Kidney (tissue), 13 donors: ENCODE measurements at regions not wholly inside any gene's neighbourhood (a gene's known extent, or its start where the extent isn't known, plus 50 kb on each side); places are given as distances from the start of the nearest gene placed in this dataset.

ENCODE experiments used
- DNase-seq, 5 donors: peaks; one replicate each; pipeline ENCODE4 v3.0.0-alpha.2; 2013 to 2020
- FAIRE-seq: peaks from 2 replicates; lab custom pipeline; 2012; peaks lifted over from hg19 to GRCh38; lab: Jason Lieb, UNC
- H3K27ac ChIP-seq, 2 donors: one replicate each; pipeline ENCODE4 v1.7.0; 2013; ENCODE audit warnings: low read depth in 2 of 2, low read length in 2 of 2, inconsistent platforms in 1 of 2
- H3K27me3 ChIP-seq: one replicate; pipeline ENCODE4 v1.7.1; 2013; ENCODE audit warnings: low read length, inconsistent platforms; ENCODE audit not compliant: control insufficient read depth, insufficient read depth
- H3K36me3 ChIP-seq, 3 donors: one replicate each; pipeline versions ENCODE4 v1.7.0 to v1.7.1; 2013; ENCODE audit warnings: low read length in 3 of 3, control low read depth in 1 of 3, inconsistent platforms in 1 of 3; ENCODE audit not compliant: insufficient read depth in 3 of 3, control insufficient read depth in 2 of 3
- H3K4me1 ChIP-seq, 3 donors: one replicate each; pipeline versions ENCODE4 v1.7.0 to v1.7.1; 2013; ENCODE audit warnings: low read length in 3 of 3, inconsistent platforms in 1 of 3, low read depth in 1 of 3; ENCODE audit not compliant: control insufficient read depth in 2 of 3, insufficient read depth in 2 of 3
- H3K4me3 ChIP-seq, 3 donors: one replicate each; pipeline versions ENCODE4 v1.7.0 to v1.8.1; 2013; ENCODE audit warnings: low read length in 3 of 3, control low read depth in 1 of 3, inconsistent platforms in 1 of 3
- H3K9ac ChIP-seq, 3 donors: one replicate each; pipeline versions ENCODE4 v1.7.0 to v1.7.1; 2013; ENCODE audit warnings: low read length in 3 of 3, control low read depth in 1 of 3, inconsistent platforms in 1 of 3
- H3K9me3 ChIP-seq, 3 donors: one replicate each; pipeline versions ENCODE4 v1.7.0 to v1.7.1; 2013; ENCODE audit warnings: low read length in 3 of 3, control low read depth in 1 of 3, inconsistent platforms in 1 of 3; ENCODE audit not compliant: control insufficient read depth in 2 of 3, insufficient read depth in 1 of 3
- CTCF ChIP-seq: IDR thresholded peaks from 3 replicates; pipeline ENCODE4 v1.5.1; 2012; ENCODE audit warnings: mild to moderate bottlenecking, moderate library complexity, borderline replicate concordance; ENCODE audit not compliant: insufficient read depth; ENCODE audit errors: extremely low read depth
- intact Hi-C: fragments of 100-400 bp; cut with DNase I; formaldehyde crosslinking; loops from one replicate; pipeline ENCODE4 v1.11.1; 2022
- donor health status: control.
- donor health status: control.
- donor health status: control.
- donor health status: control.
- donor health status: control.
- donor health status: DM: yes; HTN: yes; CAD: no.
- donor health status: Normal renal cell carcinoma (clear cell type).

- no peaks in the 10 kb centered on the region for H3K9me3 ChIP-seq
- FAIRE-seq, result no peak
Observed at GRCh38 chr3:135759651-135760050, 205.9 kb upstream of the PPP2R3A start.

GRCh38 chr3:135760581-135760980, 204.9 kb upstream of the PPP2R3A start:
- Histone ChIP-seq H3K27ac (no peak overlapping the region), H3K4me3 (no peak overlapping the region), H3K4me1 (no peaks in the 10 kb centered on the region), H3K27me3 (no peaks in the 10 kb centered on the region), H3K36me3 (no peaks in the 10 kb centered on the region), H3K9ac (no peak overlapping the region), H3K9me3 (no peaks in the 10 kb centered on the region)
- intact Hi-C loops, result no loop called here
- DNase-seq (no peak), FAIRE-seq (no peak)
- no peak for TF ChIP-seq CTCF

More at GRCh38 chr3:135759651-135760050, 205.9 kb upstream of the PPP2R3A start:
- DNase-seq, result no peak
- intact Hi-C loops, result no loop called here
- Histone ChIP-seq H3K4me1 (no peaks in the 10 kb centered on the region), H3K9ac (no peak overlapping the region), H3K27ac (no peak overlapping the region), H3K27me3 (no peaks in the 10 kb centered on the region), H3K4me3 (no peak overlapping the region), H3K36me3 (no peaks in the 10 kb centered on the region)
- TF ChIP-seq CTCF, result no peak

GRCh38 chr3:135762188-135762856, 203.2 kb upstream of the PPP2R3A start:
- FAIRE-seq, result no peak
- DNase-seq, result peak in 2 of 5 donors; percentile 23 to 24
- no peak for TF ChIP-seq CTCF

GRCh38 chr3:135766115-135766514, 199.4 kb upstream of the PPP2R3A start:
- H3K27me3 ChIP-seq, result no peaks in the 10 kb centered on the region
- DNase-seq (no peak), FAIRE-seq (no peak)
- no peak overlapping the region for H3K9ac ChIP-seq
- H3K9me3 ChIP-seq, result no peaks in the 10 kb centered on the region
- H3K4me3 ChIP-seq, result no peak overlapping the region
- intact Hi-C loops, result no loop called here
- no peak for TF ChIP-seq CTCF
- H3K27ac ChIP-seq, result no peak overlapping the region
- H3K36me3 ChIP-seq, result no peaks in the 10 kb centered on the region
- H3K4me1 ChIP-seq, result no peaks in the 10 kb centered on the region

More at GRCh38 chr3:135762188-135762856, 203.2 kb upstream of the PPP2R3A start:
- Histone ChIP-seq H3K9me3 (no peaks in the 10 kb centered on the region), H3K9ac (no peak overlapping the region), H3K27me3 (no peaks in the 10 kb centered on the region), H3K36me3 (no peaks in the 10 kb centered on the region), H3K27ac (no peak overlapping the region), H3K4me1 (no peaks in the 10 kb centered on the region), H3K4me3 (no peak overlapping the region)
- intact Hi-C loops, result no loop called here
